Thyroid gland (tissue), 4 donors: ENCODE measurements at regions not wholly inside any gene's neighbourhood (a gene's known extent, or its start where the extent isn't known, plus 50 kb on each side); places are given as distances from the start of the nearest gene placed in this dataset.
"Not testable (repeated sequence)": the region's sequence is repeated elsewhere in the genome, so short reads cannot be mapped to it uniquely, and the experiment has no call there.

Experiments
- DNase-seq, 2 donors: peaks; one replicate each; pipeline ENCODE4 v3.0.0-alpha.2; 2019
- H3K27ac ChIP-seq, 3 donors: fragments of 200-600 bp; sonication (generic); 1 replicate in 2 of 3; 2 replicates in 1 of 3; pipeline ENCODE4 v1.5.1; 2016 to 2019; ENCODE audit warnings: mild to moderate bottlenecking in 1 of 3, moderate library complexity in 1 of 3
- H3K27me3 ChIP-seq: fragments of 200-600 bp; sonication (generic); one replicate; pipeline ENCODE4 v1.5.1; 2019
- H3K36me3 ChIP-seq, 2 donors: fragments of 200-600 bp; sonication (generic); one replicate each; pipeline ENCODE4 v1.5.1; 2016 to 2019
- H3K4me1 ChIP-seq, 2 donors: fragments of 200-600 bp; sonication (generic); one replicate each; pipeline ENCODE4 v1.5.1; 2017 to 2019
- H3K4me3 ChIP-seq, 3 donors: fragments of 200-600 bp; sonication (generic); replicated peaks in 1 of 3; 1 replicate in 2 of 3; 2 replicates in 1 of 3; pipeline ENCODE4 v1.5.1; 2016; ENCODE audit warnings: mild to moderate bottlenecking in 1 of 3
- H3K9me3 ChIP-seq: fragments of 200-600 bp; sonication (generic); one replicate; pipeline ENCODE4 v1.5.1; 2017
- POLR2A ChIP-seq, 2 donors: fragments of 450-650 bp; IDR thresholded peaks; one replicate each; pipeline ENCODE4 v1.6.1; 2017; ENCODE audit warnings: antibody characterized with exemption in 2 of 2, mild to moderate bottlenecking in 2 of 2, moderate library complexity in 1 of 2
- WGBS, 2 donors: methylation state at CpG; one replicate each; pipeline ENCODE4 v1.1.5; 2017; 5-methylcytosine and 5-hydroxymethylcytosine counted together
- intact Hi-C: fragments of 100-400 bp; cut with DNase I; formaldehyde crosslinking; loops from one replicate; pipeline ENCODE4 v1.15.1; 2023
- TF ChIP-seq, protein P1 (sequence below), 6 experiments: fragments of 200-600 bp in 3 of 6; fragments of 450-650 bp in 3 of 6; sonication (generic) in 3 of 6; IDR thresholded peaks; one replicate each; pipeline ENCODE4 v1.5.1; 2016 to 2019; ENCODE audit warnings: antibody characterized with exemption in 6 of 6, mild to moderate bottlenecking in 2 of 6, inconsistent platforms in 1 of 6, moderate library complexity in 1 of 6

DNA sequence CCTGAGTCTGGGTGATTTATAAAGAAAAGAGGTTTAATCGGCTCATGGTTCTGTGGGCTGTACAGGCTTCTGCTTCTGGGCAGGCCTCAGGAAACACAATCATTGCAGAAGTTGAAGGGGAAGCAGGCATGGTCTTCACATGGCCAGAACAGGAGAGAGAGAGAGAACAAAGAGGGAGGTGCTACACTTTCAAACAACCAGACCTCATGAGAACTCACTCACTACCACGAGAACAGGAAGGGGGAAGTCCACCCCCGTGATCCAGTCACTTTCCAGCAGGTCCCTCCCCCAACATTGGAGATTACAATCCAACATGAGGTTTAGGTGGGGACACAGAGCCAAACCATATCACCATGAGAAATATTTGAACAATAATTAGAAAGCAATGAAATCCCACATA lies 222.9 kb downstream of the FAM72C start:
- H3K9me3 ChIP-seq, result no peaks in the 10 kb centered on the region
- no peak for DNase-seq
- WGBS, 2 donors, result 54 to 55% methylated on average over 3 of the region's 3 CpGs
- intact Hi-C loops, result no loop called here
- H3K27ac ChIP-seq, result no peak overlapping the region
- no peak for TF ChIP-seq POLR2A (IDR thresholded peaks at IDR 0.05)
- TF ChIP-seq, protein P1, sequence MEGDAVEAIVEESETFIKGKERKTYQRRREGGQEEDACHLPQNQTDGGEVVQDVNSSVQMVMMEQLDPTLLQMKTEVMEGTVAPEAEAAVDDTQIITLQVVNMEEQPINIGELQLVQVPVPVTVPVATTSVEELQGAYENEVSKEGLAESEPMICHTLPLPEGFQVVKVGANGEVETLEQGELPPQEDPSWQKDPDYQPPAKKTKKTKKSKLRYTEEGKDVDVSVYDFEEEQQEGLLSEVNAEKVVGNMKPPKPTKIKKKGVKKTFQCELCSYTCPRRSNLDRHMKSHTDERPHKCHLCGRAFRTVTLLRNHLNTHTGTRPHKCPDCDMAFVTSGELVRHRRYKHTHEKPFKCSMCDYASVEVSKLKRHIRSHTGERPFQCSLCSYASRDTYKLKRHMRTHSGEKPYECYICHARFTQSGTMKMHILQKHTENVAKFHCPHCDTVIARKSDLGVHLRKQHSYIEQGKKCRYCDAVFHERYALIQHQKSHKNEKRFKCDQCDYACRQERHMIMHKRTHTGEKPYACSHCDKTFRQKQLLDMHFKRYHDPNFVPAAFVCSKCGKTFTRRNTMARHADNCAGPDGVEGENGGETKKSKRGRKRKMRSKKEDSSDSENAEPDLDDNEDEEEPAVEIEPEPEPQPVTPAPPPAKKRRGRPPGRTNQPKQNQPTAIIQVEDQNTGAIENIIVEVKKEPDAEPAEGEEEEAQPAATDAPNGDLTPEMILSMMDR (IDR thresholded peaks at IDR 0.05), result no peak
- no peaks in the 10 kb centered on the region for H3K36me3 ChIP-seq
- no peaks in the 10 kb centered on the region for H3K4me1 ChIP-seq
- no peaks in the 10 kb centered on the region for H3K27me3 ChIP-seq
- H3K4me3 ChIP-seq, result no peak overlapping the region

DNA sequence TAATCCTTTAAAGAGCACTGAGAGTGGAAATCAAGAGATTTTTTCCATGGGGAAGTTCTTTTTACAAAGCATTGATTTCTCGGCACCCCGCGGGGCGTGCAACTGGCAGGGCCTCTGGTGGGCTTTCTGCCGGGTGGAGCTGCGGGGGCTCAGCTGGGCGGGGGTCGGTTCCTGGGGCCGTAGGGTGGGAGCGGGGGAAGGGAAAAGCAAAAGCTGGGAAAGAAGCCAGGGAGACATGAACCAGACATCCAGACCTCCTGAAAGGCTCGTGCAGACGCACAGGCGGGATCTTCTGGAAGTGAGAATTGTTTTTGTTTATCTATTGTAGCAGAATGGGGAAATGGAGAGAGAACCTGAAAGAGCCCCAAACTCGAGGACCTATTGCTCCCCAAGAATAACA lies 235.2 kb downstream of the FAM72C start:
- Histone ChIP-seq H3K4me1 (no peaks in the 10 kb centered on the region), H3K27ac (no peak overlapping the region), H3K36me3 (no peaks in the 10 kb centered on the region), H3K4me3 (no peak overlapping the region), H3K9me3 (no peaks in the 10 kb centered on the region), H3K27me3 (no peaks in the 10 kb centered on the region)
- 7% methylated on average over 14 of the region's 14 CpGs for WGBS, 2 donors
- no peak for DNase-seq
- TF ChIP-seq, protein P1 (IDR thresholded peaks at IDR 0.05), result no peak
- TF ChIP-seq POLR2A (IDR thresholded peaks at IDR 0.05), result no peak
- intact Hi-C loops, result no loop called here

DNA sequence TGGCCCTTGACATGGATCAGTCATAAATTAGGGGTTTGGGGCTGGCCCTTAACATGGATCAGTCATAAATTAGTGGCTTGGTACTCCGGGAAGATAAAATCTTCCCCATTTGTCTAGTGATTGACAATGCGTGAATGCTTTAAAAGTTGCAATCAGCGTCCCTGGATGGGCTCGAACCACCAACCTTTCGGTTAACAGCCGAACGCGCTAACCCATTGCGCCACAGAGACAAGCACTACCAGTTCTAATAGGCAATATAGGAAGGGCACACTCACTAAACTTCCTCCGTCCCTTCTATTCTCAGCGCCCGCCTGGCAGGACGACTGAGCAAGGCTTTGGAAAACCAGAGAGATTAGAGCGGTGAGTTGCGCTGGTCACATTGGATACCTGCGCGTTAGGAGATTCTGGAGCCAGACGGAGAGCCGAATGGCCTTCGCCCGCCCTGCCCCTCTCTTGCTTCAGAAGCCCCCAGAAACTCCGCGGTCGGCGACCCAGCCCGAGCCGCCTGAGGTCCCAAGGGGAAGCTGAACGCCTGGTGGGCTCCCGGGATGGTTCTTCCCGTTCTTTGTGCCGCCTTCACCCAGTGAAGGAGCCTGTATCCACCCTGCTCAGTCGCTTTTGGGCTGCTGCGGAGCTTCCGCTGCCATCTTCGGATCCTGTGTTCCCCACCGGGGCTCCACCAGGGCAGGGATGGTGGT lies 235.9 kb downstream of the FAM72C start:
- DNase-seq, result no peak
- Histone ChIP-seq H3K4me3 (no peak overlapping the region), H3K9me3 (no peaks in the 10 kb centered on the region), H3K27me3 (no peaks in the 10 kb centered on the region), H3K27ac (no peak overlapping the region), H3K4me1 (no peaks in the 10 kb centered on the region), H3K36me3 (no peaks in the 10 kb centered on the region)
- no peak for TF ChIP-seq POLR2A (IDR thresholded peaks at IDR 0.05)
- TF ChIP-seq, protein P1 (IDR thresholded peaks at IDR 0.05), result no peak
- intact Hi-C loops, result no loop called here
- WGBS, 2 donors, result 7 to 8% methylated on average over 8 to 9 of the region's 36 CpGs

DNA sequence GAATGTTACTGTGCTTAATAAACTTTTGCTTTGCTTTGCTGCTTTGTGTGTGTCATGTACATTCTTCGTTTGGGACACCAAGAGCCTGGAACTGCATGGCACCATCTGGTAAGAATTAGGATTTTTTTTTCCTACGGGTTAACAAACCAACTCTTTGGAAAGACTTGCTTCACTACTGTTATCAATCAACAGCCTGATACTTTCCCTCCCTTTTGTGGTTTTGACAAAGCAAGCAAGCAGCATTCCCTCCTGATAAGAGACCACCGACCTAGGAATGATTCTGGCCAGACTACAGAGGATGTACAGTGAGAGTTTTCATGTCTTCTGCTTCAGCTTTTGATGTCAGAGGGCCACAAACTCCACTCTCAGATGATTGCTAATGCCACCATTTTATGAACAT lies 237.5 kb downstream of the FAM72C start:
- 30 to 37% methylated on average over 3 of the region's 3 CpGs for WGBS, 2 donors
- H3K4me3 ChIP-seq, DNase-seq, H3K27me3 ChIP-seq, intact Hi-C loops, H3K27ac ChIP-seq, H3K36me3 ChIP-seq, H3K9me3 ChIP-seq, H3K4me1 ChIP-seq: not testable (repeated sequence)

DNA sequence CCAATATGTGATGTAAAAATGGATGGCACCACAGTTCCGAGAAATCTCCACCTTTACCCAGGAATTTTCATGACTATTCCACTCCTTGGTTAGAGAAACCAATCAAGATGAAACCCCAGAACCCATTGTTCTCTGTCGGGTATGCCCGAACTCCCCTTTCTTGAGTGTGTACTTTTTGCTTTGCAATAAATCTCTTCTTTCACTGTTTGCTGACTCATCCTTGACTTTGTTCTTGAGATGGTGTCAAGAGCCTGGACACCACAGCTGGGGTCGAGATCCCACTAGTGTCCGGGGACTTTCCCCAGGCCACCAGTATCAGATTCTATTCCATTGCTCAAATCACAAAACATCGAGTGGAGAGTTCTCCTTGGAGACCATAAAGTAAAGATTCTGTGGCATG lies 240.9 kb downstream of the FAM72C start:
- H3K9me3 ChIP-seq, intact Hi-C loops, H3K4me1 ChIP-seq, DNase-seq, H3K36me3 ChIP-seq, H3K27me3 ChIP-seq, H3K4me3 ChIP-seq, H3K27ac ChIP-seq: not testable (repeated sequence)
- WGBS, 2 donors, result 85 to 94% methylated on average over 6 of the region's 6 CpGs

DNA sequence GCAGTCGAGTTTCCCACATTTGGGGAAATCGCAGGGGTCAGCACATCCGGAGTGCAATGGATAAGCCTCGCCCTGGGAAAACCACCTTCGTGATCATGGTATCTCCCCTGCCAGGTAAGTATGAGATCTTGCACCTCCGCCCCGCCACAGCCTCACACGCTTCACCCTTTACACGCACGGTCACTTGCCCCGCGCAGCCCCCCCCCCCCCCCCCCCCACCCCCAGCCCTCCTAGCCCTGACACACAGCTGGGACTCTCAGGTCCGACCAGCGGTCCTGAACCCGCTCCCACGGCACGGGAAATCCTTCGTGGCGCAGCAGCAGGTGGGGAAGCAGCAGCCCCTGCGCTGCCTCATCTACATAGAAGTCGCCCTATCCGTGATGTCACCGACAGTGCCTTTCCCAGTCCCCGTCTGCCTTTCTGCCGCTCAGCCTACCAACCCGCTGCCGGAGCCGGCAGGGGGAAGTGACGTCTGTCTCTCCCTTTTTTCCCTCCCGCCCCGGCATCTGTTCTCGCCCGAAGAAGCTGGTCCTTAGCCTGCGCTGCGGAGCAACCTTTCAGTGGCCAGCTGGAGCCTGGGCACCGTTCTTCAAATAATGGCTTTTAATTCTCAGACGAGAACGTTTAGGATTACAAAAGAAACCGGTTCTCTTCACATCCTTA lies 242.2 kb downstream of the FAM72C start:
- DNase-seq, H3K36me3 ChIP-seq, H3K4me3 ChIP-seq, H3K4me1 ChIP-seq, H3K9me3 ChIP-seq, H3K27me3 ChIP-seq, H3K27ac ChIP-seq, intact Hi-C loops: not testable (repeated sequence)
- WGBS, 2 donors, result no CpG with 5 or more reads among the region's 39 CpGs

DNA sequence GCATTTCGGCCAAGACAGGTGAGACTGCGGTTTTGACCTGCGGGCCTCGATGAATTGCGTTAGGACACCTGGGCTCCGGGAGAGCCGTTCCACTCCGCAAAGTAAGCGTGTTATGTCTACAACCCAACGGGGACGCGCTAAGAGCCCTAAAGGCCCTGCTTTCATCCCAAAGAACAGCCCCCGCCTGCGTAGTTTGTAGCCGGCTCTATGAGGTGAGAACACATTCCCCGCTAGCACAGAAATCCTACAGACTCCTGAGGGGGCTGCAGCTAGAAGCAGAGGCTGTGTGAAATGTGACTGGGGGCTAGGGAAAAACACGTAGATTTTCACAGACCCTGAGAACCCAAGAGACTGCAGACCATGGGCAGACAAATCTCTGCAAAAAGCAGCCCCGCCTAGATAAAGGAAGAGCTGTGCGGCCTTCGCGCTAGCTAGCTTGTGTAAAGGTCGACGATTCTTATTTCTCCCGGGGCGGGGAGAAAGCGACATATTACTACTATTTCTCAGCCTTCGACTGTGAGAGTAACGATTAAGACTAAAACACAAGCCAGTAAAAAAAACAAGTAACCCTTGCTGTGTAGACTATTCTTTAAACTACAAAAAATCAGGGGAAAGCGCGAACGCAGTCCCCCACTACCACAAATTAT lies 242.9 kb downstream of the FAM72C start:
- H3K4me1 ChIP-seq, H3K27me3 ChIP-seq, intact Hi-C loops, H3K9me3 ChIP-seq, H3K36me3 ChIP-seq, DNase-seq, H3K4me3 ChIP-seq, H3K27ac ChIP-seq: not testable (repeated sequence)
- WGBS, 2 donors, result no CpG with 5 or more reads among the region's 31 CpGs
